HEK293 (cell line): ENCODE measurements at regions not wholly inside any gene's neighbourhood (a gene's known extent, or its start where the extent isn't known, plus 50 kb on each side); places are given as distances from the start of the nearest gene placed in this dataset.

ENCODE experiments used
- CTCF ChIA-PET: fragments of 350-600 bp; formaldehyde crosslinking; extraction: SDS; loops from one replicate; lab custom pipeline; 2021; ENCODE audit warnings: antibody characterized with exemption; lab: Yijun Ruan, JAX
- POLR2A ChIA-PET: fragments of 300-600 bp; formaldehyde crosslinking; extraction: SDS; loops from one replicate; lab custom pipeline; 2020; ENCODE audit warnings: antibody characterized with exemption, inconsistent platforms; lab: Yijun Ruan, JAX
- H3K27ac ChIP-seq: fragments of 200-500 bp; sonication (Bioruptor generic); 2 replicates; pipeline ENCODE4 v1.5.1; 2014; ENCODE audit warnings: low read depth, low read length, control low read depth, inconsistent platforms; ENCODE audit errors: extremely low read depth
- H3K36me3 ChIP-seq, 2 experiments: fragments of 200-500 bp in 1 of 2; sonication (Bioruptor generic) in 1 of 2; 1 replicate in 1 of 2; 2 replicates in 1 of 2; pipeline ENCODE4 v1.5.1; 2014 to 2017; ENCODE audit warnings: inconsistent platforms in 2 of 2, low read length in 2 of 2; ENCODE audit not compliant: control insufficient read depth in 2 of 2, insufficient read depth in 1 of 2
- H3K4me1 ChIP-seq: fragments of 200-500 bp; sonication (Bioruptor generic); 2 replicates; pipeline ENCODE4 v1.5.1; 2014; ENCODE audit warnings: mild to moderate bottlenecking, low read length, inconsistent platforms; ENCODE audit not compliant: control insufficient read depth, insufficient read depth
- H3K4me3 ChIP-seq: 2 replicates; pipeline ENCODE4 v1.5.1; 2011; ENCODE audit warnings: low read depth, mild to moderate bottlenecking, control low read depth, low read length, moderate library complexity
- H3K9me3 ChIP-seq: fragments of 200-500 bp; sonication (Bioruptor generic); 2 replicates; pipeline ENCODE4 v1.5.1; 2014; ENCODE audit warnings: low read depth, low read length, inconsistent platforms; ENCODE audit not compliant: control insufficient read depth, insufficient read depth
- ELK4 ChIP-seq: IDR thresholded peaks from 2 replicates; pipeline ENCODE4 v1.6.1; 2011; ENCODE audit warnings: mild to moderate bottlenecking, low read depth, low read length, borderline replicate concordance
- FEZF1 ChIP-seq: fragments of 450-650 bp; formaldehyde crosslinking; IDR thresholded peaks from 2 replicates; pipeline ENCODE4 v1.5.1; 2016; ENCODE audit warnings: missing biosample characterization, missing genetic modification characterization
- GLIS1 ChIP-seq: fragments of 450-650 bp; formaldehyde crosslinking; IDR thresholded peaks from 2 replicates; pipeline ENCODE4 v1.5.1; 2016; ENCODE audit warnings: missing biosample characterization, missing genetic modification characterization
- HOXD13 ChIP-seq: sonication (generic); formaldehyde crosslinking; IDR thresholded peaks from 2 replicates; pipeline ENCODE4 v1.8.0; 2022; ENCODE audit warnings: missing genetic modification reagents, borderline replicate concordance
- INSM2 ChIP-seq: fragments of 450-650 bp; formaldehyde crosslinking; IDR thresholded peaks from 2 replicates; pipeline ENCODE4 v1.5.1; 2016; ENCODE audit warnings: missing biosample characterization, missing genetic modification characterization
- KLF9 ChIP-seq: fragments of 450-650 bp; formaldehyde crosslinking; IDR thresholded peaks from 2 replicates; pipeline ENCODE4 v1.5.1; 2016; ENCODE audit warnings: missing biosample characterization, missing genetic modification characterization, low read depth
- ZBTB20 ChIP-seq: fragments of 450-650 bp; formaldehyde crosslinking; IDR thresholded peaks from 2 replicates; pipeline ENCODE4 v1.5.1; 2016; ENCODE audit warnings: missing biosample characterization, missing genetic modification characterization
- ZNF121 ChIP-seq: fragments of 450-650 bp; formaldehyde crosslinking; IDR thresholded peaks from 2 replicates; pipeline ENCODE4 v1.5.1; 2016; ENCODE audit warnings: missing biosample characterization, missing genetic modification characterization
- ZNF175 ChIP-seq: fragments of 450-650 bp; formaldehyde crosslinking; IDR thresholded peaks from 2 replicates; pipeline ENCODE4 v1.5.1; 2016; ENCODE audit warnings: missing biosample characterization, missing genetic modification characterization
- ZNF18 ChIP-seq: fragments of 450-650 bp; formaldehyde crosslinking; IDR thresholded peaks from 2 replicates; pipeline ENCODE4 v1.5.1; 2016; ENCODE audit warnings: missing biosample characterization, missing genetic modification characterization
- ZNF202 ChIP-seq: fragments of 450-650 bp; formaldehyde crosslinking; IDR thresholded peaks from 2 replicates; pipeline ENCODE4 v1.5.1; 2016; ENCODE audit warnings: missing biosample characterization, missing genetic modification characterization, borderline replicate concordance
- ZNF211 ChIP-seq: fragments of 450-650 bp; formaldehyde crosslinking; IDR thresholded peaks from 2 replicates; pipeline ENCODE4 v1.5.1; 2016; ENCODE audit warnings: low read depth, missing biosample characterization, missing genetic modification characterization
- ZNF274 ChIP-seq, 2 experiments: fragments of 200-500 bp in 1 of 2; fragments of 450-650 bp in 1 of 2; sonication (Bioruptor generic) in 1 of 2; formaldehyde crosslinking in 1 of 2; IDR thresholded peaks; 2 replicates each; pipeline versions ENCODE4 v1.5.1 to v1.6.1; 2014 to 2016; ENCODE audit warnings: borderline replicate concordance in 1 of 2, inconsistent platforms in 1 of 2, low read length in 1 of 2, missing biosample characterization in 1 of 2, missing genetic modification characterization in 1 of 2
- ZNF324 ChIP-seq: fragments of 450-650 bp; formaldehyde crosslinking; IDR thresholded peaks from 2 replicates; pipeline ENCODE4 v1.5.1; 2016; ENCODE audit warnings: missing biosample characterization, missing genetic modification characterization
- ZNF404 ChIP-seq: fragments of 450-650 bp; formaldehyde crosslinking; IDR thresholded peaks from 2 replicates; pipeline ENCODE4 v1.5.1; 2017; ENCODE audit warnings: missing biosample characterization, missing genetic modification characterization
- ZNF488 ChIP-seq: fragments of 450-650 bp; formaldehyde crosslinking; IDR thresholded peaks from 2 replicates; pipeline ENCODE4 v1.5.1; 2016; ENCODE audit warnings: missing biosample characterization, missing genetic modification characterization
- ZNF514 ChIP-seq: fragments of 450-650 bp; formaldehyde crosslinking; IDR thresholded peaks from 2 replicates; pipeline ENCODE4 v1.5.1; 2016; ENCODE audit warnings: missing biosample characterization, missing genetic modification characterization
- ZNF549 ChIP-seq: fragments of 450-650 bp; IDR thresholded peaks from 2 replicates; pipeline ENCODE4 v1.5.1; 2018; ENCODE audit warnings: missing biosample characterization, missing genetic modification characterization, mild to moderate bottlenecking, inconsistent platforms, moderate library complexity
- ZNF623 ChIP-seq: fragments of 450-650 bp; formaldehyde crosslinking; IDR thresholded peaks from 2 replicates; pipeline ENCODE4 v1.5.1; 2016; ENCODE audit warnings: missing biosample characterization, missing genetic modification characterization
- ZNF639 ChIP-seq: fragments of 450-650 bp; formaldehyde crosslinking; IDR thresholded peaks from 2 replicates; pipeline ENCODE4 v1.5.1; 2016; ENCODE audit warnings: missing biosample characterization, missing genetic modification characterization
- ZNF701 ChIP-seq: fragments of 450-650 bp; formaldehyde crosslinking; IDR thresholded peaks from 2 replicates; pipeline ENCODE4 v1.5.1; 2016; ENCODE audit warnings: missing biosample characterization, missing genetic modification characterization
- ZNF76 ChIP-seq: fragments of 450-650 bp; formaldehyde crosslinking; IDR thresholded peaks from 2 replicates; pipeline ENCODE4; 2016; ENCODE audit warnings: low read depth, missing biosample characterization, missing genetic modification characterization, borderline replicate concordance
- ZNF792 ChIP-seq: fragments of 450-650 bp; formaldehyde crosslinking; IDR thresholded peaks from 2 replicates; pipeline ENCODE4 v1.5.1; 2016; ENCODE audit warnings: missing biosample characterization, missing genetic modification characterization
- ZSCAN30 ChIP-seq: fragments of 450-650 bp; IDR thresholded peaks from 2 replicates; pipeline ENCODE4 v1.5.1; 2018; ENCODE audit warnings: missing biosample characterization, mild to moderate bottlenecking, missing genetic modification characterization, moderate library complexity

GRCh38 chr9:38163518-38163917, 94.5 kb upstream of the SHB start:
- ChIA-PET CTCF (interaction anchor here (0.7 to 7.9 kb wide), 3 partner anchors 13 to 250 kb away, joined by 3 to 122 read pairs (median 3); no protein-coding TSS in a partner anchor), POLR2A (no interaction called here)
- Histone ChIP-seq H3K4me1 (no peaks in the 10 kb centered on the region), H3K9me3 (no peaks in the 10 kb centered on the region), H3K36me3 (no peaks in the 10 kb centered on the region), H3K4me3 (no peak overlapping the region), H3K27ac (no peak overlapping the region)
- TF ChIP-seq FEZF1 (tag by site-specific recombination): no peak
- TF ChIP-seq ZNF488 (tag by site-specific recombination): no peak
- TF ChIP-seq ZNF549 (tag by site-specific recombination): no peak
- no peak for TF ChIP-seq INSM2 (tag by site-specific recombination)
- TF ChIP-seq ZNF76 (tag by site-specific recombination): no peak
- no peak for TF ChIP-seq HOXD13 (CRISPR knock-in tag)
- TF ChIP-seq ZNF792 (tag by site-specific recombination): no peak
- TF ChIP-seq ZNF324: no peak
- no peak for TF ChIP-seq KLF9 (tag by site-specific recombination)
- TF ChIP-seq GLIS1 (tag by site-specific recombination): no peak
- TF ChIP-seq ZNF202 (tag by site-specific recombination): no peak

GRCh38 chr9:38162332-38163211, 93.5 kb upstream of the SHB start:
- no peak overlapping the region for H3K27ac ChIP-seq
- no peaks in the 10 kb centered on the region for H3K9me3 ChIP-seq
- no peaks in the 10 kb centered on the region for H3K36me3 ChIP-seq
- no peak overlapping the region for H3K4me3 ChIP-seq
- TF ChIP-seq ZNF404 (tag by site-specific recombination): no peak
- TF ChIP-seq ZNF514 (tag by site-specific recombination): no peak
- TF ChIP-seq ZBTB20 (tag by site-specific recombination): no peak
- TF ChIP-seq ZNF274 (IDR thresholded peaks at IDR 0.05; ENCODE audit: low read length): no peak
- TF ChIP-seq ZNF274 (tag by site-specific recombination; IDR thresholded peaks at IDR 0.05; ENCODE audit: borderline replicate concordance): no peak
- TF ChIP-seq ZNF121 (tag by site-specific recombination): no peak
- no peak for TF ChIP-seq GLIS1 (tag by site-specific recombination)
- POLR2A ChIA-PET: no interaction called here
- H3K4me1 ChIP-seq: no peaks in the 10 kb centered on the region
- CTCF ChIA-PET: interaction anchor here (0.7 to 7.9 kb wide), 12 partner anchors 10 to 340 kb away, joined by 3 to 122 read pairs (median 5); no protein-coding TSS in a partner anchor

- POLR2A ChIA-PET: no interaction called here
- no peak overlapping the region for H3K27ac ChIP-seq
- H3K4me1 ChIP-seq: no peaks in the 10 kb centered on the region
- CTCF ChIA-PET: interaction anchor here (0.5 to 7.9 kb wide), 60 partner anchors 9 to 512 kb away, joined by 3 to 122 read pairs (median 4); no protein-coding TSS in a partner anchor
- no peaks in the 10 kb centered on the region for H3K36me3 ChIP-seq
- no peaks in the 10 kb centered on the region for H3K9me3 ChIP-seq
- H3K4me3 ChIP-seq: no peak overlapping the region
- TF ChIP-seq ZSCAN30: no peak
- no peak for TF ChIP-seq ZNF18 (tag by site-specific recombination)
- no peak for TF ChIP-seq ZNF211 (tag by site-specific recombination)
- no peak for TF ChIP-seq ZNF639
- TF ChIP-seq ZNF623: no peak
- TF ChIP-seq ZNF175 (tag by site-specific recombination): no peak
- no peak for TF ChIP-seq ELK4
- TF ChIP-seq ZNF701: no peak
These were observed 91.7 kb upstream of the SHB start for GRCh38 chr9:38160613-38161215.
